ENCODE measurements at regions not wholly inside any gene's neighbourhood (a gene's known extent, or its start where the extent isn't known, plus 50 kb on each side); places are given as distances from the start of the nearest gene placed in this dataset.
"Not testable (repeated sequence)": the region's sequence is repeated elsewhere in the genome, so short reads cannot be mapped to it uniquely, and the experiment has no call there.

DNA sequence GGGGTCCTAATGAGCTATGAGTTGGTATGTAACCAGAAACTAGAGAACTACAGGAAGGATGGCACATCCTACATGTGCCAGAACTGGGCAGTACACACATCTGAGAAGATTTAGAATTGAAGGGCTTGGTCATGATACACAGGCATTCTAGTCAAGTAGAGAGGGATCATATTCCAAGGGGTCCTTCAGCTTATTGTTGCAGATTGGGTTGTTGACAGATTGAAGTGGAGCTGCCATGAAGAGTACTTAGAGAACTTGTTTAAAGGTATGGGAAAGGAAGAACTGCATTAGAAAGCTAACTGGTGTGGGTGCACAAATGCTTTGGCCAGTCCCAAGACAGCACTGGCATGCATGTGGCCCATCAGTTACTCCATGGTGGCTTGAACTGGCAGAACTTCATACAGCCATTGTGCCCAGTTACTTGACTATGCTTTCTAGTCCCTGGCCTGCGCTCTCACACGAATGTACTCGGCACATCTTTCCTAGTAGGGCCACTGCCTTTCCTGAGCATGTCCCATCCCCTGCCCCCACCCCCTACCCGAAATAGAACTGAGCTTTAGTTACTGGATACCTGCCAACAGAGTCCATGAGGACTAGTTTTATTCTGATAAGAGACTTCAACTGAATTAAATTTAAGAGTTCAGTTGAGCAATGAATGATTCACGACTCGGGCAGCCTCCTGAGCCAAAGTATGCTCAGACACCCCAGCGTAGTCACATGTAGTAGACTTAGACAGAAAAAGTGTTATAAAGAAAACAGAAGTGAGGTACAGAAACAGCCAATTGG, 64.0 kb downstream of the CCNG2 start:
- DNase-seq (ENCODE audit: low spot score) = no peak
- intact Hi-C loops (cut with DNase I) = no loop called here

- DNase-seq (ENCODE audit: low spot score) = no peak
- intact Hi-C loops (cut with DNase I) = no loop called here
Observed at GRCh38 chr4:77225022-77225421, 68.0 kb downstream of the CCNG2 start.

- intact Hi-C loops (cut with DNase I) = no loop called here
- no peak for DNase-seq (ENCODE audit: low spot score)
Observed at GRCh38 chr4:77226939-77227705, 70.1 kb downstream of the CCNG2 start.

DNA sequence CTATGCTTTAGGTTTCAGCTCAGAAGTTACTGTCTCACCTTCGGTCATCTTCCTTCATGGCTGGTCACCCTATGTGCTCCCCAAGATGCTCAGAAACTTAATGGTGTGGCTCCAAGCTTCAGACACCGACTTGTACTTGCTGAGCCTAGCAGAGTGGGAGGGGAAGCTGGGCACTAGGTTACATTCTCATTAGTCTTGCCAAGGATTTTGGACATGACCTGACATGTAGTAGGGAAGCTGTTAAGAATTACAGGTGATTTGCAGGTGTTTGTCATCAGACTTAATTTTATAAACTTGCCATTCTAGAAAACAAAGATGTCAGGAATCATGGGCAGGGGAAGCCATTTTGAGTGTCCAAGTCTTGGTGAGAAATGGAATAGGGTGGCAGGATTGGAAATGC, 72.4 kb downstream of the CCNG2 start:
- intact Hi-C loops (cut with DNase I) = no loop called here
- no peak for DNase-seq (ENCODE audit: low spot score)

DNA sequence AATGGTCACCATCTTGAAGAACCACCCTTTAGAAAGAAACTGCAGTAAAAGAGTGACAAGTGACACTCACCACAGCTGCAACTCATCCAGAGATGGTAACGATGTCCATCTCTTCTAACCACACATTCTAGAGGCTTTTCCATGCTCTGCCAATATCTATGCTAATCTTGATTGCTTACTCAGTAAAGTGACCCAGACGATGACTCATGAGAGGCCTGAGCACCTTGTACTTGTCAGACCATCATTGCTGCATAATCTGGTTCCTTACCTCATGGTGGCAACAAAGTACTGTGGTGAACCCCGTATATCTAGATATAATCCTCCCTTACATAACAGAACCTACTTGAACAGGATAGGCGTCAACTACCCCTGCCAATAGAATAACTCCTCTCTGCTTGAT, 75.6 kb downstream of the CCNG2 start:
- intact Hi-C loops (cut with DNase I) = loop anchor here (10.0 kb wide), 1 partner anchor 202 kb away; no protein-coding TSS in a partner anchor
- no peak for DNase-seq (ENCODE audit: low spot score)

DNA sequence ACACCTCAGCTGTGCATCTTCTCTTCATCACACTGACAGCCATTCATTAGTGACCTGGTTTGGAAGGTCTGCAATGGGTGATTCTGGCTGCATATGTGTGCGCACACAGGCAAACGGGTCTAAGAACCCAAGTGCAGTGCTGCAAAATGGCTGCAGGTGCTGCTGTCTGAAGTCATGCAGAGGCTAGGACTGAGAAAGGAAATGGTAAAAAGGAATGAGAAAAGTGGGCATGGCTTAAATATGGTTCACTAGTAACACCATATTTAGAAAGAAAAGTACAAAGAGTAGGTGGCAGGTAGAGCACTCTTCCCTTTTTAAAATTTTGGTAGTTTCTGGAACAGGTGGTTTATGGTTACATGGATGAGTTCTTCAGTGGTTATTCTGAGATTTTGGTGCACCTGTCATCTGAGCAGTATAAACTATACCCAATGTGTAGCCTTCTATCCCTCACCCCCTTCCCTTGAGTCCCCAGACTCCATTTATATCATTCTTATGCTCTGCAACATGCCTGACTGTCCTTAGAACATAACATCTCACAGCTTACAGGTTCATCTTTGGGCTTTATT, 78.4 kb downstream of the CCNG2 start:
- no peak for DNase-seq (ENCODE audit: low spot score)
- intact Hi-C loops (cut with DNase I) = loop anchor here (10.0 kb wide), 1 partner anchor 199 kb away; no protein-coding TSS in a partner anchor

DNA sequence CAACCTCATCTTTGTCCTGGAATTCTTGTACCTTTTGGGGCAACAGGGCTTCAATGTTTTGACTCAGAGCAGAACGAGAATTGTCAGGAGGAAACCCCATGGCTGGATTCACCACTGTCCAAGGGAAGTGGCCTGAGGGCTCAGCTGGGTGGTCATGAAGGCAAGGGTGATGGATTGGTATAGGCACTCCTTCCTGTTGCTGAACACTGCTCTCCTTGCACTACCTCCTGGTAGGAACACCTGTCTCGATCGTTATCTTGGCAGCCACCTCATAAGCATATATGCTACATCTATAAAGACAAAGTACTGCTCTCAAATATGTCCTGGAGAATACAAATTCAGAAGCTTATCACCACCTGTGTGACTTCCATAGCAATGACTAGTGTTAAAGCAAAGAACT, 79.8 kb downstream of the CCNG2 start:
- DNase-seq (ENCODE audit: low spot score) = no peak
- intact Hi-C loops (cut with DNase I) = loop anchor here (10.0 kb wide), 1 partner anchor 198 kb away; no protein-coding TSS in a partner anchor

DNA sequence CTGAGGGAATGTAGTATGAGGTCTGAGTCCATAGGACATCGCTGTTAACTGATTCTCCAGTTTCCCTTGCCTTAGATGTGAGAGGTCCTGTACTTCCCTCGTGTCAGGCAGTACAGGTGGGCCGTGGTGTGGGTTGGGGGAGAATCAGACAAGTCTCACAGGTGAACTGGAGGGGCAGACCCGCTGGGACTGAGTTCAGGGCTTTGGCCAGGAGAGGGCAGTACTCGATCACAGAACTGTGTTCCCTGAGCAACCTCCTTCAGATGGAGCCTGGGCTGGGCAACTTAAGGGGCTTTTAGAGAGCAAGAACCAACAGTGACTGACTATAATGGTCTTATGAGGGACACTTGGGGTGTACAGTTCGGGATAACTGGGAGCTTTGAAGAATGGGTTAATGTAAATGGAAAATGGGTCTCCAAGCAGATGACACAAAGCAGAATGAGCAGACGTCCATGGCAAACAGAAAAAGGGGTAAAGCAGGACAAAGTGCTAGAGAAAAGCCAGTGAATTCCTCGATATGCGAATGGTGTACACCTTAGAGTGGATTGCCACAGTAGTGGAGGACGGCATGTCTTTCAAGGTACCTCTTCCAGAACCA, 83.6 kb downstream of the CCNG2 start:
- peak; percentile 78 for DNase-seq (ENCODE audit: low spot score)
- intact Hi-C loops (cut with DNase I) = loop anchor here (2.0 kb wide), 1 partner anchor 118 kb away; no protein-coding TSS in a partner anchor

GRCh38 chr4:77248805-77249204, 91.8 kb downstream of the CCNG2 start:
- no peak for DNase-seq (ENCODE audit: low spot score)
- intact Hi-C loops (cut with DNase I) = no loop called here

- intact Hi-C loops (cut with DNase I) = no loop called here
- no peak for DNase-seq (ENCODE audit: low spot score)
Observed at GRCh38 chr4:77251751-77252150, 94.7 kb downstream of the CCNG2 start.

GRCh38 chr4:77263247-77263646, 106.2 kb downstream of the CCNG2 start:
- no peak for DNase-seq (ENCODE audit: low spot score)
- intact Hi-C loops (cut with DNase I) = no loop called here

GRCh38 chr4:77263976-77264375, 107.0 kb downstream of the CCNG2 start:
- intact Hi-C loops (cut with DNase I); DNase-seq (ENCODE audit: low spot score): not testable (repeated sequence)

DNA sequence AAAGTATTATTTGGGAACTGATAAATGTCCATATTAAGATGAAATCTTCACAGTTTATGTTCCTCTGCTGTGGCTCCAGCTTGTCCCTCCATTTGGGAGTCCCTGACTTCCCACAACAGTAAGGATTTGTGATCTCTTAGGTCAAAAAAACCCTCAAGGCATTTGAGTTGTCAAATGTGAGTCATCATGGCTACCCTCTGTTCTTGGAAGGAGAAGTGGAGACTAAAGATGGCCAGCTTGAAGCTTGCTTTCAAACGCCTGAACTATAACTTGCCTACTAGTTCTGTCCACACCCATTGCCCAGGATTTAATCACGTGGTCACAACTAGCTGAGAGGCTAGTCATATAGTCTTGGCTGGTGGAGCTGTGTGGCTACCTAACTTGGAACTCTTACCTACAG, 107.8 kb downstream of the CCNG2 start:
- no peak for DNase-seq (ENCODE audit: low spot score)
- intact Hi-C loops (cut with DNase I) = no loop called here

GRCh38 chr4:77268108-77268507, 111.1 kb downstream of the CCNG2 start:
- DNase-seq (ENCODE audit: low spot score) = no peak
- intact Hi-C loops (cut with DNase I) = no loop called here

- intact Hi-C loops (cut with DNase I) = no loop called here
- no peak for DNase-seq (ENCODE audit: low spot score)
Observed at GRCh38 chr4:77269505-77269904, 112.5 kb downstream of the CCNG2 start.

GRCh38 chr4:77273412-77273811, 116.4 kb downstream of the CCNG2 start:
- intact Hi-C loops (cut with DNase I) = no loop called here

DNA sequence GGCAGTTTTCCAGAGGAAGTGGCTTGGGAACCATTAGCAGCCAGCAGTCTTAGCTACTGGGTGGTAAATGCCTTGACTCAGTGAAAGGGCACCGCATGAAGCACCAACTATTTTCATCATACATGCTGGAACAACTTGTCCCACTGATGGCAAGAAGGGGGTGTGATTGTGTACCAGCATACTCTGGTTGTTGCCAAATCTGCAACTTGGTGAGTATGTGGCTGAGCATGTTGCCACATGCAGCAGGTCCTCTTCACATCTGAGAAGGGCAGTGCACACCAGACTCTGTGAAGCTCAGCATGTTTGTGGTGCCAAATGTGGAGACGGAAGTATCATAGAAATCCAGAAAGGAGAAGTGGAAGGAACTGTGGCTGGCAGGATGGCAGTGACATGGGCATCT, 122.1 kb downstream of the CCNG2 start:
- intact Hi-C loops (cut with DNase I); DNase-seq (ENCODE audit: low spot score): not testable (repeated sequence)

More at GRCh38 chr4:77273412-77273811, 116.4 kb downstream of the CCNG2 start:
- DNase-seq (ENCODE audit: low spot score) = no peak

DNA sequence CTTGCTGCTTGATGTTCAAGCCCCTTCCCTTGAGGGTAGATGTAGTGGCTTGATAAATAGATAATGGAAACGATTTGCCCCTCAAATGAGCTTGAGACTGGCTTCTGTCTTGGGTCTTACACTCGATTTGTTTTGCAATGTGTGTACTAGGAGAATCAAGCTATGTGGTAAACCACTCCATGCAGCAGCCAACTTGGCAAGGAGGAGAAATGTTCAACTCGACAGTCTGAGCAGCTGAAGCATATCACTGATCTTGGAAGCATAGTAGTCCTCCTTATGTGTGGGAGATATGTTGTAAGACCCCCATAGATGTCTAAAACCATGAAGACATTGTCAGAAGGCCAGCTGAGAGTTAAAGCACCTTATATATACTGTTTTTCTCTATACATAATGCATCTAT, 125.3 kb downstream of the CCNG2 start:
- intact Hi-C loops (cut with DNase I) = no loop called here
- no peak for DNase-seq (ENCODE audit: low spot score)

DNA sequence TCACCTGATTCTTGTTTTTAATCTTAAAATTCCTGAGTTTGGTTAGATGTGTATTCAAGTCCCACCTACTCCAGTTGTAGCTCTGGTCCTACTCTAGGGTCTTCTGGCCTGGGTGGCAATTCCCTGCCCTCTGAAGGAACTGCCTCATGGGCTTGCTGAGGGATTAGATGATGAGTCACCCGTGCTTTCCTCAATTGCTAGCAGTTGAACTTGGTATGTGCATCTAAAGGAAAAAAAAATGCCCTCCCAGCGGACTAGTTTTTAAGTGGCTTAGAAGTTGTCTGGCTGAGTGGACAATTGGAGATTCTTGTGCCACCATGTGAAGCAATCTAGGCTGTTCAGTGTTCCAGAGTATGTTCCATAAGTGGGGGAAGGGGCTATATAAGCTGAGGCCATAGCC, 127.0 kb downstream of the CCNG2 start:
- no peak for DNase-seq (ENCODE audit: low spot score)
- intact Hi-C loops (cut with DNase I) = no loop called here

GRCh38 chr4:77286906-77287305, 129.9 kb downstream of the CCNG2 start:
- intact Hi-C loops (cut with DNase I) = no loop called here
- DNase-seq (ENCODE audit: low spot score) = no peak
